WERI-Rb-1 (cell line): ENCODE measurements at regions not wholly inside any gene's neighbourhood (a gene's known extent, or its start where the extent isn't known, plus 50 kb on each side); places are given as distances from the start of the nearest gene placed in this dataset.

ENCODE experiments used
- DNase-seq: peaks from one replicate; pipeline ENCODE4 v3.0.0-alpha.2; 2020
- H3K27ac ChIP-seq: fragments of 250-450 bp; sonication (Bioruptor Pico); 2 replicates; pipeline ENCODE4 v1.5.1; 2020; ENCODE audit warnings: mild to moderate bottlenecking, moderate library complexity
- H3K27me3 ChIP-seq: fragments of 250-450 bp; sonication (Bioruptor Pico); 2 replicates; pipeline ENCODE4 v1.5.1; 2021; ENCODE audit warnings: mild to moderate bottlenecking, low read depth, moderate library complexity; ENCODE audit not compliant: insufficient read depth, severe bottlenecking
- H3K36me3 ChIP-seq: fragments of 250-450 bp; sonication (Bioruptor Pico); 2 replicates; pipeline ENCODE4 v1.5.1; 2020; ENCODE audit warnings: mild to moderate bottlenecking, moderate library complexity
- H3K4me3 ChIP-seq: 2 replicates; pipeline ENCODE4 v1.5.1; 2011; ENCODE audit warnings: low read depth, mild to moderate bottlenecking, control low read depth, low read length
- H3K9me3 ChIP-seq: fragments of 250-450 bp; sonication (Bioruptor Pico); 2 replicates; pipeline ENCODE4 v1.5.1; 2021; ENCODE audit warnings: mild to moderate bottlenecking, moderate library complexity; ENCODE audit not compliant: severe bottlenecking
- TF ChIP-seq, protein P1 (sequence below): IDR thresholded peaks from 2 replicates; pipeline ENCODE4 v1.5.1; 2011; ENCODE audit warnings: low read depth, mild to moderate bottlenecking, control low read depth, inconsistent platforms, low read length

DNA sequence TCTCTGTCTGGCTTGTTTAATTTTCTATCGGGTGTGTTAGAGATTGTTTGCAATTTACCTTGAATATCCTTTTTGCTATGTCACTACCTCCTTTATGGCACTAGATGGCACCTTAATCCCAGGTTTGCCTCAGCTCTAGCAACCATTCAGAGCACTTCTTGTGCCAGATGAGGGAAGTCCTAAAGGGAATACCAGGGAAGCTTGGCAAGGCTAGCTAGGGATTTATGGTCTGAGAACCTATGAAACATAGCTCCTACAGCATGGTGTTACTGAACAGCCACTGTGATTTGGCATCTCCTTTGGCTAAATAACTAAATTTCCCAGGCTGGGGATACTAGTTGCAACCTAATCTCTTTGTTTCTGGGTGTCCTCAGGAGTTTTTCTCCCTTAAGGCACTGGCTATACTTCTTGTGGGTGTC lies 69.0 kb upstream of the VOPP1 start:
- H3K27ac ChIP-seq: no peak overlapping the region
- DNase-seq: peak; percentile 50
- H3K9me3 ChIP-seq: no peaks in the 10 kb centered on the region
- no peak overlapping the region for H3K4me3 ChIP-seq
- H3K27me3 ChIP-seq: no peaks in the 10 kb centered on the region
- TF ChIP-seq, protein P1, sequence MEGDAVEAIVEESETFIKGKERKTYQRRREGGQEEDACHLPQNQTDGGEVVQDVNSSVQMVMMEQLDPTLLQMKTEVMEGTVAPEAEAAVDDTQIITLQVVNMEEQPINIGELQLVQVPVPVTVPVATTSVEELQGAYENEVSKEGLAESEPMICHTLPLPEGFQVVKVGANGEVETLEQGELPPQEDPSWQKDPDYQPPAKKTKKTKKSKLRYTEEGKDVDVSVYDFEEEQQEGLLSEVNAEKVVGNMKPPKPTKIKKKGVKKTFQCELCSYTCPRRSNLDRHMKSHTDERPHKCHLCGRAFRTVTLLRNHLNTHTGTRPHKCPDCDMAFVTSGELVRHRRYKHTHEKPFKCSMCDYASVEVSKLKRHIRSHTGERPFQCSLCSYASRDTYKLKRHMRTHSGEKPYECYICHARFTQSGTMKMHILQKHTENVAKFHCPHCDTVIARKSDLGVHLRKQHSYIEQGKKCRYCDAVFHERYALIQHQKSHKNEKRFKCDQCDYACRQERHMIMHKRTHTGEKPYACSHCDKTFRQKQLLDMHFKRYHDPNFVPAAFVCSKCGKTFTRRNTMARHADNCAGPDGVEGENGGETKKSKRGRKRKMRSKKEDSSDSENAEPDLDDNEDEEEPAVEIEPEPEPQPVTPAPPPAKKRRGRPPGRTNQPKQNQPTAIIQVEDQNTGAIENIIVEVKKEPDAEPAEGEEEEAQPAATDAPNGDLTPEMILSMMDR: peak; percentile 62
- no peaks in the 10 kb centered on the region for H3K36me3 ChIP-seq

DNA sequence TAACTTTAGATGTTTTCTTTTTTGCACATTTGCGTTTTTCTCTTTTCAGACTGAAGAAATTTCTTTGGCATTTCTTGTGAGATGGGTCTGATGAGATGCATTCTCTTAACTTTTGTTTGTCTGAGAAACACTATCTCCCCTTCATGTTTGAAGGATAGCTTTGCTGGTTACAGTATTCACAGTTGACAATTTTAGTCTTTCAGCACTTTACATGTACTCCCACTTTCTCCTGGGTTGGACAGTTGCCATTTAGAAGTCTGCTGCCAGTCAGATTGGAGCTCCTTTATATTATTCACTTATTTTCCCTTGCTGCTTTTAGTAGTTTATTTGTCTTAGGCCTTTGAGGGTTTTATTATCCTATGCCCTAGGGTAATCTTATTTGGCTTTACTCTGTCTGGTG lies 67.3 kb upstream of the VOPP1 start:
- Histone ChIP-seq H3K36me3 (no peaks in the 10 kb centered on the region), H3K27ac (no peak overlapping the region), H3K4me3 (no peak overlapping the region), H3K27me3 (no peaks in the 10 kb centered on the region), H3K9me3 (no peaks in the 10 kb centered on the region)
- TF ChIP-seq, protein P1: no peak
- DNase-seq: no peak

DNA sequence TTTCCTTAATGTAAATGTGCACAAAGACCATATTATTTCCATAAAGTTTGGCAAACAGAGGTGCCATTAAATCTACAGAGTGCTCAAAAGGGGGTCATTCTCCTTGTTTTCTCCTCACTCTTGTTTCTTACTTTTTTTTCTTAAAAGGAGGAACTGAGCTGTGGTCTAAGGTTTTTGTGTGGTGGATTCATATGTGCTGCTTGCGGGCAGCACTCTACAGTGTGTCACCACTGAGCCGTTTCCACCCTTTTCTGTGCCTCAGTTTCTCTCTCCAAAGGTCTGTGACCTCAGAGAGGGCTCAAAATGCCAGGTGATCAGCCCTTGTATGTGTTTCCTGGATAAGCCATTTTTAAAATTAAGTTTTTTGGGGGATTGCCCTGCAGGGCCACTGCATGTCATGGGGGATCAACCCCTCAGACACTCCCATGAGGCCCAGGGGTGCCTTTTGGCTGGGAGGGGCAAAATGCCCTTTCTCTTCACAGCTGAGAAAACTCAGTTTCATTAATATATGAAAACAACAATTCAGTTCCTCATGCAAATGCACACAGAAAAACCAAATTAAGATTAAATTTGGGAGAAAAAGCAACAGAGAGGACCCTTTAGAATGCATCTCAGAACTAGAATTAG lies 56.9 kb upstream of the VOPP1 start:
- no peak overlapping the region for H3K27ac ChIP-seq
- no peak for DNase-seq
- peaks cover 19% of the 10 kb centered on the region for H3K9me3 ChIP-seq
- no peak overlapping the region for H3K4me3 ChIP-seq
- H3K36me3 ChIP-seq: no peaks in the 10 kb centered on the region
- TF ChIP-seq, protein P1: no peak
- H3K27me3 ChIP-seq: no peaks in the 10 kb centered on the region

DNA sequence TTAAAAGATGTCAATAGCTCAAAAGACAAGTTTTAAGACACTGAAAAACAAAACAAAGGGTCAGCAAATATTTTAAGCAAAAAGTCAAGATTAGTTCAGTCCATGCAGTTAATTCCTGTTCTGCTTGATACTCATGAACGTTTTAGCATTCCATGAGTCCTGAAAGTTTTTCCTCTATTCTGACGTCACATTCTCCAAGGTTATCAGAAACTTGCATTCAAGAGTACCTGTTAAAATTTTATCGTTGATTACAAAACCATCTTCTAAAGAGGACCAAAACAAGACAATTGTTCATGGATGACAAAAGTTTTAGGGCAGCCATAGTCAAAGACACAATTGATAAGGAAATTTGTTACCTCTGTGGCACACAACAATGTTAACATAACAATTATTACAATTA lies 52.5 kb upstream of the VOPP1 start:
- no peaks in the 10 kb centered on the region for H3K27me3 ChIP-seq
- no peak overlapping the region for H3K4me3 ChIP-seq
- no peaks in the 10 kb centered on the region for H3K36me3 ChIP-seq
- TF ChIP-seq, protein P1: no peak
- no peak for DNase-seq
- no peak overlapping the region for H3K27ac ChIP-seq
- H3K9me3 ChIP-seq: peaks cover 19% of the 10 kb centered on the region

DNA sequence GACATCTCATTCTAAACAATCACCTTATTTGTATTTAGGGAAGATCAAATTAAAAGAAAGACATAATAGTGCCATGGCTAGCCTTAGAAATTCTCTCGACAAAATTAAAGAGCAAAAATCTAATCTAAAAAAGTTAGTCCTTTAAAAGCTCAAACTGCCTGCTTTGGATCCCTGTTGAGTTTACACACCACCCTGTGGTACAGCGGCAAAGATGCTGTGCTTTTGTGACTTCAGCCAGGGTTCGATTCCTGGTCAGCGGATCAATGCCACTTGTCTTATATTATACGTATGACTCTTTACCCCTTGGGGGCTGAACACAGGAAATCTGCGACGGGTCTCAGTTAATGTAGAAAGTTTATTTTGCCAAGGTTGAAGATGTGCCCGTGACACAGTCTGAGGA lies 51.3 kb upstream of the VOPP1 start:
- Histone ChIP-seq H3K4me3 (no peak overlapping the region), H3K27ac (no peak overlapping the region), H3K36me3 (no peaks in the 10 kb centered on the region), H3K27me3 (no peaks in the 10 kb centered on the region), H3K9me3 (peaks cover 28% of the 10 kb centered on the region)
- TF ChIP-seq, protein P1: no peak
- DNase-seq: no peak

DNA sequence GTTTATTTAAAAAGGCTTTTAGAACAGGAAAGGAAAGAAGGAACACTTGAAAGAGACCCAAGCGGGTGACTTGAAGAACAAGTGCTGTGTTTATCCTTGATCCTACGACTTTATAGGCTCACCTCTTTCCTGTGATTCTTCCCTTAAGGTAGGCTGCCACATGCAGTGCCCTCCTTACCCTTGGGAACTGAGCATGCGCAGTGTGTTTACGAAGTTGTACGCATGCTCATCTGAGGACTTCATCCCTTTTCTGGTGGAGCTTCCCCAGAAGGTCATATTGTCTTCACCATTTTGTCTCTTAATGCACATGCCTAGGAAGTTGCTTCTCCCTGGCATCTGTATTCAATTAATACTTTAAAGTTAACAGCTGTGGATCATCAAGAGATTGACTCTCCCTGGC lies 49.9 kb upstream of the VOPP1 start:
- TF ChIP-seq, protein P1: no peak
- no peaks in the 10 kb centered on the region for H3K27me3 ChIP-seq
- no peak for DNase-seq
- H3K4me3 ChIP-seq: no peak overlapping the region
- no peak overlapping the region for H3K27ac ChIP-seq
- H3K36me3 ChIP-seq: no peaks in the 10 kb centered on the region
- H3K9me3 ChIP-seq: peaks cover 29% of the 10 kb centered on the region
